Mesenchymal stem cell (in vitro differentiated cells and primary cell): ENCODE measurements at regions not wholly inside any gene's neighbourhood (a gene's known extent, or its start where the extent isn't known, plus 50 kb on each side); places are given as distances from the start of the nearest gene placed in this dataset.

Experiments used
- DNase-seq: peaks from one replicate; pipeline ENCODE4 v3.0.0-alpha.2; 2013
- H2AFZ ChIP-seq: one replicate; pipeline ENCODE4 v1.6.1; 2013; ENCODE audit warnings: low read depth, mild to moderate bottlenecking, control low read depth, inconsistent platforms, low read length, moderate library complexity
- H2AK5ac ChIP-seq: 2 replicates; pipeline ENCODE4 v1.6.1; 2013; ENCODE audit warnings: low read length, moderate library complexity, mild to moderate bottlenecking, inconsistent platforms; ENCODE audit not compliant: severe bottlenecking
- H2BK120ac ChIP-seq: one replicate; pipeline ENCODE4 v1.6.1; 2013; ENCODE audit warnings: low read depth, mild to moderate bottlenecking, inconsistent platforms, low read length, moderate library complexity
- H2BK12ac ChIP-seq, 2 experiments: one replicate each; pipeline ENCODE4 v1.6.1; 2013; ENCODE audit warnings: inconsistent platforms in 2 of 2, low read length in 2 of 2, mild to moderate bottlenecking in 2 of 2, moderate library complexity in 2 of 2, control low read depth in 1 of 2
- H2BK15ac ChIP-seq: one replicate; pipeline ENCODE4 v1.6.1; 2013; ENCODE audit warnings: mild to moderate bottlenecking, low read depth, inconsistent platforms; ENCODE audit not compliant: poor library complexity, severe bottlenecking
- H2BK5ac ChIP-seq: 2 replicates; pipeline ENCODE4 v1.6.1; 2013; ENCODE audit warnings: low read depth, mild to moderate bottlenecking, low read length, control low read depth, inconsistent platforms; ENCODE audit not compliant: poor library complexity, severe bottlenecking
- H3K14ac ChIP-seq, 2 experiments: one replicate each; pipeline ENCODE4 v1.6.1; 2013; ENCODE audit warnings: inconsistent platforms in 2 of 2, low read length in 2 of 2, control low read depth in 1 of 2, mild to moderate bottlenecking in 1 of 2, moderate library complexity in 1 of 2
- H3K18ac ChIP-seq, 2 experiments: one replicate each; pipeline ENCODE4 v1.6.1; 2013; ENCODE audit warnings: inconsistent platforms in 2 of 2, low read length in 2 of 2, control low read depth in 1 of 2, low read depth in 1 of 2, mild to moderate bottlenecking in 1 of 2
- H3K23ac ChIP-seq, 2 experiments: one replicate each; pipeline ENCODE4 v1.6.1; 2013; ENCODE audit warnings: inconsistent platforms in 2 of 2, low read length in 2 of 2, mild to moderate bottlenecking in 2 of 2, moderate library complexity in 2 of 2, control low read depth in 1 of 2
- H3K27ac ChIP-seq: 2 replicates; pipeline ENCODE4 v1.5.1; 2013; ENCODE audit warnings: mild to moderate bottlenecking, moderate library complexity, low read length, control low read depth, inconsistent platforms; ENCODE audit not compliant: poor library complexity, severe bottlenecking
- H3K27me3 ChIP-seq, 2 experiments: 2 replicates each; pipeline versions ENCODE4 v1.6.1 to v1.7.0; 2013; ENCODE audit warnings: low read length in 2 of 2, mild to moderate bottlenecking in 2 of 2, moderate library complexity in 2 of 2, control low read depth in 1 of 2, inconsistent platforms in 1 of 2; ENCODE audit not compliant: control insufficient read depth in 1 of 2, insufficient read depth in 1 of 2
- H3K36me3 ChIP-seq, 2 experiments: 2 replicates each; pipeline versions ENCODE4 v1.6.1 to v1.7.0; 2013; ENCODE audit warnings: low read length in 2 of 2, control low read depth in 1 of 2, inconsistent platforms in 1 of 2, low read depth in 1 of 2, mild to moderate bottlenecking in 1 of 2; ENCODE audit not compliant: insufficient read depth in 2 of 2, control insufficient read depth in 1 of 2
- H3K4ac ChIP-seq, 2 experiments: one replicate each; pipeline ENCODE4 v1.6.1; 2013; ENCODE audit warnings: inconsistent platforms in 2 of 2, low read length in 2 of 2, mild to moderate bottlenecking in 2 of 2, moderate library complexity in 2 of 2, control low read depth in 1 of 2, low read depth in 1 of 2
- H3K4me1 ChIP-seq: 2 replicates; pipeline ENCODE4 v1.6.1; 2013; ENCODE audit warnings: low read depth, low read length, control low read depth; ENCODE audit not compliant: control insufficient read depth, insufficient read depth
- H3K4me2 ChIP-seq: 2 replicates; pipeline ENCODE4 v1.6.1; 2013; ENCODE audit warnings: low read length, mild to moderate bottlenecking, inconsistent platforms; ENCODE audit not compliant: poor library complexity, severe bottlenecking
- H3K4me3 ChIP-seq, 2 experiments: 2 replicates each; pipeline versions ENCODE4 v1.5.1 to v1.7.0; 2013; ENCODE audit warnings: low read length in 2 of 2, mild to moderate bottlenecking in 2 of 2, control low read depth in 1 of 2, low read depth in 1 of 2; ENCODE audit not compliant: insufficient read depth in 1 of 2
- H3K79me1 ChIP-seq: replicated peaks from 2 replicates; pipeline ENCODE4 v1.6.1; 2013; ENCODE audit warnings: mild to moderate bottlenecking, control low read depth, low read length, inconsistent platforms; ENCODE audit not compliant: poor library complexity, severe bottlenecking
- H3K9ac ChIP-seq: 2 replicates; pipeline ENCODE4 v1.7.0; 2013; ENCODE audit warnings: mild to moderate bottlenecking, low read length, moderate library complexity
- H3K9me3 ChIP-seq: 2 replicates; pipeline ENCODE4 v1.7.0; 2013; ENCODE audit warnings: mild to moderate bottlenecking, low read length; ENCODE audit not compliant: control insufficient read depth
- H4K8ac ChIP-seq: one replicate; pipeline ENCODE4 v1.6.1; 2013; ENCODE audit warnings: inconsistent platforms, mild to moderate bottlenecking, low read length, moderate library complexity
- H4K91ac ChIP-seq: one replicate; pipeline ENCODE4 v1.6.1; 2013; ENCODE audit warnings: mild to moderate bottlenecking, low read length, inconsistent platforms
- WGBS: methylation state at CpG from one replicate; pipeline ENCODE4 v1.1.7; 2013; ENCODE audit warnings: mixed read lengths; 5-methylcytosine and 5-hydroxymethylcytosine counted together

GRCh38 chr7:109939207-109939606 is 1151.7 kb upstream of the LRRN3 start:
- DNase-seq, result no peak
- H2BK15ac ChIP-seq, result no peak overlapping the region
- H4K8ac ChIP-seq, result no peak overlapping the region
- no peak overlapping the region for H2AFZ ChIP-seq
- H3K23ac ChIP-seq, result no peak overlapping the region
- no peaks in the 10 kb centered on the region for H3K27me3 ChIP-seq
- no peak overlapping the region for H3K27ac ChIP-seq
- no peak overlapping the region for H3K18ac ChIP-seq
- no peak overlapping the region for H2BK120ac ChIP-seq
- H3K36me3 ChIP-seq, result no peaks in the 10 kb centered on the region
- H3K4me2 ChIP-seq, result no peak overlapping the region
- no peaks in the 10 kb centered on the region for H3K79me1 ChIP-seq
- H3K4ac ChIP-seq, result no peak overlapping the region
- no peak overlapping the region for H3K14ac ChIP-seq
- H3K4me3 ChIP-seq, result no peak overlapping the region
- H3K9ac ChIP-seq, result no peak overlapping the region
- no peak overlapping the region for H4K91ac ChIP-seq
- 61% methylated on average over 2 of the region's 2 CpGs for WGBS
- H3K4me1 ChIP-seq, result no peaks in the 10 kb centered on the region
- H3K9me3 ChIP-seq, result peaks cover 19% of the 10 kb centered on the region
- H2AK5ac ChIP-seq, result no peak overlapping the region
- no peak overlapping the region for H2BK5ac ChIP-seq
- H2BK12ac ChIP-seq, result no peak overlapping the region

GRCh38 chr7:109945820-109946518 is 1145.0 kb upstream of the LRRN3 start:
- Histone ChIP-seq H3K14ac (no peak overlapping the region), H3K27me3 (no peaks in the 10 kb centered on the region), H4K8ac (no peak overlapping the region), H3K4me3 (no peak overlapping the region), H3K79me1 (no peaks in the 10 kb centered on the region), H4K91ac (no peak overlapping the region), H2BK5ac (no peak overlapping the region), H3K9me3 (peaks cover 7% of the 10 kb centered on the region), H2AFZ (no peak overlapping the region), H2BK15ac (no peak overlapping the region), H2BK12ac (no peak overlapping the region), H3K4ac (no peak overlapping the region), H2BK120ac (no peak overlapping the region), H3K27ac (no peak overlapping the region), H3K36me3 (no peaks in the 10 kb centered on the region), H2AK5ac (no peak overlapping the region), H3K23ac (no peak overlapping the region), H3K18ac (no peak overlapping the region), H3K4me1 (no peaks in the 10 kb centered on the region), H3K9ac (no peak overlapping the region), H3K4me2 (no peak overlapping the region)
- WGBS, result 93% methylated on average over 2 of the region's 4 CpGs
- DNase-seq, result no peak

GRCh38 chr7:109950256-109950655 is 1140.7 kb upstream of the LRRN3 start:
- peak overlapping the region; percentile 70 for H3K27ac ChIP-seq
- no peak overlapping the region for H3K23ac ChIP-seq
- H3K9me3 ChIP-seq, result peaks cover 7% of the 10 kb centered on the region
- H3K4me2 ChIP-seq, result peak overlapping the region; percentile 3
- H3K36me3 ChIP-seq, result no peaks in the 10 kb centered on the region
- H3K14ac ChIP-seq, result no peak overlapping the region
- no peak overlapping the region for H4K91ac ChIP-seq
- H2AK5ac ChIP-seq, result no peak overlapping the region
- no peak overlapping the region for H3K9ac ChIP-seq
- H4K8ac ChIP-seq, result no peak overlapping the region
- DNase-seq, result no peak
- H3K27me3 ChIP-seq, result no peaks in the 10 kb centered on the region
- no peak overlapping the region for H2BK15ac ChIP-seq
- H2BK5ac ChIP-seq, result no peak overlapping the region
- H3K4me3 ChIP-seq, result no peak overlapping the region
- H3K18ac ChIP-seq, result no peak overlapping the region
- WGBS, result 84% methylated on average over 2 of the region's 2 CpGs
- no peak overlapping the region for H2BK12ac ChIP-seq
- H3K79me1 ChIP-seq, result no peaks in the 10 kb centered on the region
- H2BK120ac ChIP-seq, result no peak overlapping the region
- H3K4ac ChIP-seq, result no peak overlapping the region
- H3K4me1 ChIP-seq, result no peaks in the 10 kb centered on the region
- H2AFZ ChIP-seq, result no peak overlapping the region

- peak overlapping the region; percentile 70 for H3K27ac ChIP-seq
- DNase-seq, result no peak
These were observed 1139.9 kb upstream of the LRRN3 start for GRCh38 chr7:109950821-109951564.

More at GRCh38 chr7:109950821-109951564, 1139.9 kb upstream of the LRRN3 start:
- H2AFZ ChIP-seq, result no peak overlapping the region
- no peak overlapping the region for H4K91ac ChIP-seq
- no peak overlapping the region for H2BK120ac ChIP-seq
- 64% methylated on average over 1 of the region's 3 CpGs for WGBS
- H3K4me3 ChIP-seq, result no peak overlapping the region
- no peaks in the 10 kb centered on the region for H3K4me1 ChIP-seq
- peaks cover 7% of the 10 kb centered on the region for H3K9me3 ChIP-seq
- no peak overlapping the region for H4K8ac ChIP-seq
- no peak overlapping the region for H2BK15ac ChIP-seq
- H3K14ac ChIP-seq, result no peak overlapping the region
- H3K36me3 ChIP-seq, result no peaks in the 10 kb centered on the region
- H2BK12ac ChIP-seq, result no peak overlapping the region
- no peak overlapping the region for H3K9ac ChIP-seq
- H2AK5ac ChIP-seq, result peak overlapping the region; percentile 85
- no peaks in the 10 kb centered on the region for H3K79me1 ChIP-seq
- no peak overlapping the region for H3K4ac ChIP-seq
- H3K18ac ChIP-seq, result no peak overlapping the region
- H2BK5ac ChIP-seq, result no peak overlapping the region
- H3K4me2 ChIP-seq, result no peak overlapping the region
- H3K23ac ChIP-seq, result no peak overlapping the region
- no peaks in the 10 kb centered on the region for H3K27me3 ChIP-seq
